GM19193 (cell line): ENCODE measurements at regions not wholly inside any gene's neighbourhood (a gene's known extent, or its start where the extent isn't known, plus 50 kb on each side); places are given as distances from the start of the nearest gene placed in this dataset.

Experiments used
- POLR2A ChIP-seq: IDR thresholded peaks from 4 replicates; pipeline ENCODE4 v1.6.1; 2011; ENCODE audit not compliant: insufficient read depth, insufficient read length; ENCODE audit errors: extremely low read depth

- no peak for TF ChIP-seq POLR2A
These were observed 223.7 kb downstream of the MRPL39 start for GRCh38 chr21:25383545-25383944.

GRCh38 chr21:25381936-25382452, 225.3 kb downstream of the MRPL39 start:
- TF ChIP-seq POLR2A: no peak

GRCh38 chr21:25375675-25376074, 231.6 kb downstream of the MRPL39 start:
- no peak for TF ChIP-seq POLR2A

- TF ChIP-seq POLR2A: no peak
These were observed 233.9 kb downstream of the MRPL39 start for GRCh38 chr21:25373126-25374082.

- no peak for TF ChIP-seq POLR2A
These were observed 235.3 kb downstream of the MRPL39 start for GRCh38 chr21:25371841-25372425.

GRCh38 chr21:25370311-25370744, 237.0 kb downstream of the MRPL39 start:
- no peak for TF ChIP-seq POLR2A

- TF ChIP-seq POLR2A: no peak
These were observed 237.6 kb downstream of the MRPL39 start for GRCh38 chr21:25369524-25370300.

- TF ChIP-seq POLR2A: no peak
These were observed 238.8 kb downstream of the MRPL39 start for GRCh38 chr21:25368531-25368930.

GRCh38 chr21:25366116-25366515, 241.2 kb downstream of the MRPL39 start:
- no peak for TF ChIP-seq POLR2A

- no peak for TF ChIP-seq POLR2A
These were observed 244.7 kb downstream of the MRPL39 start for GRCh38 chr21:25362375-25363267.

- TF ChIP-seq POLR2A: no peak
These were observed 245.5 kb downstream of the MRPL39 start for GRCh38 chr21:25361765-25362164.

- TF ChIP-seq POLR2A: no peak
These were observed 246.2 kb downstream of the MRPL39 start for GRCh38 chr21:25361097-25361496.

- no peak for TF ChIP-seq POLR2A
These were observed 246.7 kb downstream of the MRPL39 start for GRCh38 chr21:25360593-25360992.

- TF ChIP-seq POLR2A: no peak
These were observed 247.6 kb downstream of the MRPL39 start for GRCh38 chr21:25359724-25360123.
